Lower leg skin (tissue), 3 donors: ENCODE measurements at regions not wholly inside any gene's neighbourhood (a gene's known extent, or its start where the extent isn't known, plus 50 kb on each side); places are given as distances from the start of the nearest gene placed in this dataset.

Source experiments
- CTCF ChIP-seq, 3 donors: fragments of 450-650 bp; IDR thresholded peaks; one replicate each; pipeline ENCODE4 v1.5.1; 2016; ENCODE audit warnings: antibody characterized with exemption in 3 of 3, mild to moderate bottlenecking in 3 of 3, moderate library complexity in 2 of 3
- POLR2A ChIP-seq, 2 donors: fragments of 450-650 bp; IDR thresholded peaks; one replicate each; pipeline ENCODE4 v1.6.1; 2016 to 2017; ENCODE audit warnings: antibody characterized with exemption in 2 of 2, mild to moderate bottlenecking in 1 of 2, moderate library complexity in 1 of 2

- no peak for TF ChIP-seq CTCF (IDR thresholded peaks at IDR 0.05)
- no peak for TF ChIP-seq POLR2A (IDR thresholded peaks at IDR 0.05)
These were observed 329.3 kb upstream of the ADCY2 start for GRCh38 chr5:7066471-7067235.
